ENCODE measurements at regions not wholly inside any gene's neighbourhood (a gene's known extent, or its start where the extent isn't known, plus 50 kb on each side); places are given as distances from the start of the nearest gene placed in this dataset.

DNA sequence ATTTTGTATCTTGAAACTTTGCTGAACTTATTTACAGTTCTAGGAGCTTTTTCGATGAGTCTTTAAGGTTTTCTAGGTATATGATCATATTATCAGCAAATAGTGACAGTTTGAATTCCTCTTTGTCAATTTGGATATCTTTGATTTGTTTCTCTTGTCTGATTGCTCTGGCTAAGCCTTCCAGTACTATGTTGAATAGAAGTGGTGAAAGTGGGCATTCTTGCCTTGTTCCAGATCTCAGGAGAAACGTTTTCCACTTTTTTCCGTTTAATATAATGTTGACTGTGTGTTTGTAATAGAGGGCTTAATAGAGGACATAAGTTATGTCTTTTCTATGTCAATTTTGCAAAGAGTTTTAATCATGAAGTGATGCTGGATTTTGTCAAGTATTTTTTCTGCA is 124.3 kb downstream of the ZNF280B start (continued):
- TF ChIP-seq CBX8 (IDR thresholded peaks at IDR 0.05; ENCODE audit: borderline replicate concordance, extremely low read depth, low read depth, low read length, poor library complexity, severe bottlenecking), result peak; percentile 14
- TF ChIP-seq ETV6 (IDR thresholded peaks at IDR 0.05; ENCODE audit: borderline replicate concordance in 1 of 2, low read depth in 2 of 2, low read length in 1 of 2), result no peak
- no peak for TF ChIP-seq ETV6 (CRISPR knock-in tag; IDR thresholded peaks at IDR 0.05; ENCODE audit: borderline replicate concordance)
- no peak for TF ChIP-seq ZNF778 (CRISPR knock-in tag; IDR thresholded peaks at IDR 0.05)

- Histone ChIP-seq H3K36me3 (ENCODE audit: control insufficient read depth, insufficient read depth, low read length) (no peaks in the 10 kb centered on the region), H2AFZ (ENCODE audit: low read depth, low read length) (no peak overlapping the region), H3K4me2 (ENCODE audit: insufficient read depth, low read length) (no peak overlapping the region), H3K4me3 (no peak overlapping the region), H3K27ac (ENCODE audit: extremely low read depth, low read depth, low read length) (no peak overlapping the region), H3K79me2 (ENCODE audit: control insufficient read depth, insufficient read depth, low read length) (no peaks in the 10 kb centered on the region), H3K27me3 (ENCODE audit: control insufficient read depth in 2 of 2, insufficient read depth in 2 of 2, low read length in 2 of 2) (peaks cover 31 to 41% of the 10 kb centered on the region in 2 experiments), H4K20me1 (replicated peaks; ENCODE audit: control insufficient read depth, insufficient read depth, low read length) (peaks cover 3% of the 10 kb centered on the region; the same call in 1 of the 2 replicates), H3K9me1 (ENCODE audit: control insufficient read depth, insufficient read depth, low read length) (no peaks in the 10 kb centered on the region), H3K9ac (ENCODE audit: insufficient read depth in 1 of 2, low read depth in 2 of 2, low read length in 2 of 2) (no peak overlapping the region), H3K9me3 (replicated peaks; ENCODE audit: control insufficient read depth, insufficient read depth, low read depth, low read length) (no peaks in the 10 kb centered on the region), H3K4me1 (replicated peaks in 1 of 2; ENCODE audit: control insufficient read depth in 2 of 2, insufficient read depth in 2 of 2, low read length in 2 of 2) (no peaks in the 10 kb centered on the region)
- BruUV-seq (replicated peaks), result no TSS peak
- ChIA-PET CTCF (ENCODE audit: low intra/inter-chr PET ratio) (no interaction called here), POLR2A (interaction anchor here (0.6 to 1.1 kb wide), 3 partner anchors 11 to 858 kb away, joined by 4 read pairs; no protein-coding TSS in a partner anchor)
- intact Hi-C loops (cut with micrococcal nuclease), result no loop called here
- FAIRE-seq (no peak), ATAC-seq (no peak), DNase-seq (ENCODE audit: extremely low read depth in 1 of 4, low spot score in 3 of 4) (no peak)
- WGBS (ENCODE audit: insufficient coverage, low coverage, missing lambda C conversion rate), result under 1% methylated on average over 2 of the region's 2 CpGs
- in situ Hi-C loops (cut with MboI), result no loop called here
- TF ChIP-seq ID3 (CRISPR knock-in tag; IDR thresholded peaks at IDR 0.05) (no peak), ID3 (tag; IDR thresholded peaks at IDR 0.05) (no peak), MAFF (IDR thresholded peaks at IDR 0.05; ENCODE audit: low read length) (peak; percentile 7; the same call in 1 of the 2 replicates), FOXJ3 (CRISPR knock-in tag; IDR thresholded peaks at IDR 0.05) (peak; percentile 56; the same call in 1 of the 2 replicates), KAT2B (IDR thresholded peaks at IDR 0.05; ENCODE audit: low read depth, low read length) (no peak), XRCC5 (IDR thresholded peaks at IDR 0.05; ENCODE audit: low read depth, low read length) (no peak), KLF13 (tag; IDR thresholded peaks at IDR 0.05; ENCODE audit: borderline replicate concordance, low read depth) (no peak), CTCFL (IDR thresholded peaks at IDR 0.05; ENCODE audit: borderline replicate concordance, insufficient read depth, low read depth, low read length, poor library complexity, severe bottlenecking) (no peak), ZNF124 (CRISPR knock-in tag; IDR thresholded peaks at IDR 0.05) (no peak), C11orf30 (IDR thresholded peaks at IDR 0.05; ENCODE audit: low read depth) (peak; percentile 28; the same call in 1 of the 2 replicates), MAFG (tag; conservative IDR thresholded peaks at IDR 0.05) (peak; percentile 33; the same call in 1 of the 2 replicates), MCM3 (IDR thresholded peaks at IDR 0.05) (0 out of 2 replicates have a peak, but pooled peaks have one; percentile 12), ZNF316 (IDR thresholded peaks at IDR 0.05) (peak; percentile 77), ATF3 (IDR thresholded peaks at IDR 0.05) (no peak), ATF3 (CRISPR knock-in tag; conservative IDR thresholded peaks at IDR 0.05) (no peak)
These were observed 123.8 kb downstream of the ZNF280B start for GRCh38 chr22:22384668-22385244.
